ENCODE measurements at regions not wholly inside any gene's neighbourhood (a gene's known extent, or its start where the extent isn't known, plus 50 kb on each side); places are given as distances from the start of the nearest gene placed in this dataset.

GRCh38 chr5:34543687-34544086 lies 112.4 kb upstream of the RAI14 start:
- no peak overlapping the region for H3K4me3 ChIP-seq (ENCODE audit: low read length)
- no peak for TF ChIP-seq CTCF (IDR thresholded peaks at IDR 0.05; ENCODE audit: insufficient read depth, low read depth, low read length, missing control alignments)
- no peak for DNase-seq (ENCODE audit: low read depth)

GRCh38 chr5:34544403-34544802 lies 111.7 kb upstream of the RAI14 start:
- no peak for TF ChIP-seq CTCF (IDR thresholded peaks at IDR 0.05; ENCODE audit: insufficient read depth, low read depth, low read length, missing control alignments)
- no peak overlapping the region for H3K4me3 ChIP-seq (ENCODE audit: low read length)
- no peak for DNase-seq (ENCODE audit: low read depth)

- TF ChIP-seq CTCF (IDR thresholded peaks at IDR 0.05; ENCODE audit: insufficient read depth, low read depth, low read length, missing control alignments), result no peak
- no peak overlapping the region for H3K4me3 ChIP-seq (ENCODE audit: low read length)
- no peak for DNase-seq (ENCODE audit: low read depth)
Measured at GRCh38 chr5:34545164-34545563, 111.0 kb upstream of the RAI14 start.

GRCh38 chr5:34545626-34546025 lies 110.5 kb upstream of the RAI14 start:
- DNase-seq (ENCODE audit: low read depth), result no peak
- no peak overlapping the region for H3K4me3 ChIP-seq (ENCODE audit: low read length)
- TF ChIP-seq CTCF (IDR thresholded peaks at IDR 0.05; ENCODE audit: insufficient read depth, low read depth, low read length, missing control alignments), result no peak

- no peak for DNase-seq (ENCODE audit: low read depth)
- TF ChIP-seq CTCF (IDR thresholded peaks at IDR 0.05; ENCODE audit: insufficient read depth, low read depth, low read length, missing control alignments), result no peak
- H3K4me3 ChIP-seq (ENCODE audit: low read length), result no peak overlapping the region
Measured at GRCh38 chr5:34547300-34548085, 108.6 kb upstream of the RAI14 start.

- no peak for TF ChIP-seq CTCF (IDR thresholded peaks at IDR 0.05; ENCODE audit: insufficient read depth, low read depth, low read length, missing control alignments)
- no peak overlapping the region for H3K4me3 ChIP-seq (ENCODE audit: low read length)
- DNase-seq (ENCODE audit: low read depth), result no peak
Measured at GRCh38 chr5:34548086-34548403, 108.1 kb upstream of the RAI14 start.

- no peak for TF ChIP-seq CTCF (IDR thresholded peaks at IDR 0.05; ENCODE audit: insufficient read depth, low read depth, low read length, missing control alignments)
- no peak for DNase-seq (ENCODE audit: low read depth)
Measured at GRCh38 chr5:34550247-34550646, 105.9 kb upstream of the RAI14 start.

More at GRCh38 chr5:34550247-34550646, 105.9 kb upstream of the RAI14 start:
- H3K4me3 ChIP-seq (ENCODE audit: low read length), result no peak overlapping the region

Data from epithelial cell of esophagus (primary cell).